SK-N-SH (cell line): ENCODE measurements at regions not wholly inside any gene's neighbourhood (a gene's known extent, or its start where the extent isn't known, plus 50 kb on each side); places are given as distances from the start of the nearest gene placed in this dataset.

Experiments
- CTCF ChIA-PET: fragments of 300-600, 350-600 bp; formaldehyde crosslinking; extraction: SDS; loops from one replicate; lab custom pipeline; 2021; lab: Yijun Ruan, JAX
- POLR2A ChIA-PET: fragments of 350-600 bp; sonication (Branson Sonifier 250); formaldehyde crosslinking; extraction: SDS; loops from one replicate; lab custom pipeline; 2020; ENCODE audit warnings: antibody characterized with exemption, inconsistent platforms; lab: Yijun Ruan, JAX
- DNase-seq: peaks from one replicate; pipeline ENCODE4 v3.0.0; 2012
- H2AFZ ChIP-seq: fragments of 200-600 bp; sonication (generic); 2 replicates; pipeline ENCODE4 v1.8.1; 2016; ENCODE audit warnings: antibody characterized with exemption, mild to moderate bottlenecking, low read depth
- H3F3A ChIP-seq: fragments of 200-600 bp; sonication (generic); replicated peaks from 2 replicates; pipeline ENCODE3; 2016; ENCODE audit warnings: antibody characterized with exemption, mild to moderate bottlenecking; ENCODE audit not compliant: insufficient read depth
- H3K27ac ChIP-seq, 2 experiments: fragments of 200-500 bp in 1 of 2; fragments of 200-600 bp in 1 of 2; sonication (Bioruptor generic) in 1 of 2; sonication (generic), shearing (Covaris generic) in 1 of 2; 2 replicates each; pipeline versions ENCODE4 v1.5.1 to v1.6.1; 2014 to 2016; ENCODE audit warnings: low read depth in 2 of 2, inconsistent platforms in 1 of 2, low read length in 1 of 2, mild to moderate bottlenecking in 1 of 2, mixed read lengths in 1 of 2
- H3K27me3 ChIP-seq: fragments of 200-600 bp; sonication (generic), shearing (Covaris generic); 2 replicates; pipeline ENCODE4 v1.6.1; 2016; ENCODE audit warnings: mixed run types; ENCODE audit not compliant: insufficient read depth
- H3K36me3 ChIP-seq, 2 experiments: fragments of 200-500 bp in 1 of 2; fragments of 200-600 bp in 1 of 2; sonication (Bioruptor generic) in 1 of 2; sonication (generic) in 1 of 2; replicated peaks in 1 of 2; 2 replicates each; pipeline versions ENCODE3 to v1.5.1; 2014 to 2016; ENCODE audit warnings: low read length in 1 of 2, mild to moderate bottlenecking in 1 of 2; ENCODE audit not compliant: insufficient read depth in 2 of 2, control insufficient read depth in 1 of 2
- H3K4me1 ChIP-seq, 2 experiments: fragments of 200-500 bp in 1 of 2; fragments of 200-600 bp in 1 of 2; sonication (Bioruptor generic) in 1 of 2; sonication (generic), shearing (Covaris generic) in 1 of 2; 2 replicates each; pipeline versions ENCODE4 v1.5.1 to v1.6.1; 2014 to 2016; ENCODE audit warnings: low read depth in 1 of 2, low read length in 1 of 2, mixed run types in 1 of 2; ENCODE audit not compliant: insufficient read depth in 2 of 2, control insufficient read depth in 1 of 2
- H3K4me2 ChIP-seq: fragments of 200-600 bp; sonication (generic), shearing (Covaris generic); 2 replicates; pipeline ENCODE4 v1.6.1; 2017; ENCODE audit warnings: mixed run types
- H3K4me3 ChIP-seq, 2 experiments: fragments of 200-500 bp in 1 of 2; fragments of 200-600 bp in 1 of 2; sonication (Bioruptor generic) in 1 of 2; sonication (generic), shearing (Covaris generic) in 1 of 2; 2 replicates each; pipeline versions ENCODE4 v1.5.1 to v1.8.1; 2014 to 2016; ENCODE audit warnings: low read depth in 2 of 2, inconsistent platforms in 1 of 2, low read length in 1 of 2, mild to moderate bottlenecking in 1 of 2, mixed read lengths in 1 of 2, moderate library complexity in 1 of 2
- H3K79me2 ChIP-seq: fragments of 200-600 bp; sonication (generic); 2 replicates; pipeline ENCODE4 v1.8.1; 2017; ENCODE audit warnings: mild to moderate bottlenecking; ENCODE audit not compliant: insufficient read depth
- H3K9ac ChIP-seq: fragments of 200-600 bp; sonication (generic); 2 replicates; pipeline ENCODE4 v1.6.1; 2017; ENCODE audit warnings: mixed run types
- H3K9me2 ChIP-seq: fragments of 200-600 bp; sonication (generic); 2 replicates; pipeline ENCODE4 v1.6.1; 2017; ENCODE audit warnings: mixed run types
- H3K9me3 ChIP-seq: fragments of 200-600 bp; sonication (generic); 2 replicates; pipeline ENCODE4 v1.6.1; 2017; ENCODE audit warnings: mixed run types, mild to moderate bottlenecking, moderate library complexity
- H4K20me1 ChIP-seq: fragments of 200-600 bp; sonication (generic); 2 replicates; pipeline ENCODE4 v1.6.1; 2017; ENCODE audit warnings: mild to moderate bottlenecking, mixed run types; ENCODE audit not compliant: insufficient read depth
- EP300 ChIP-seq, 2 experiments: IDR thresholded peaks; 2 replicates each; pipeline versions ENCODE4 v1.4.0 to v1.6.1; 2012; ENCODE audit warnings: borderline replicate concordance in 1 of 2, low read depth in 1 of 2, low read length in 1 of 2
- EZH2phosphoT487 ChIP-seq: fragments of 200-600 bp; sonication (generic); IDR thresholded peaks from 2 replicates; pipeline ENCODE4 v1.6.1; 2017; ENCODE audit warnings: low read depth, mixed run types, mild to moderate bottlenecking, antibody characterized with exemption, moderate library complexity, borderline replicate concordance
- FOSL2 ChIP-seq: IDR thresholded peaks from 2 replicates; pipeline ENCODE4 v1.4.0; 2012; ENCODE audit warnings: low read depth, mild to moderate bottlenecking, moderate library complexity, borderline replicate concordance
- FOXM1 ChIP-seq: IDR thresholded peaks from 2 replicates; pipeline ENCODE4 v1.4.0; 2012; ENCODE audit warnings: low read depth, mild to moderate bottlenecking
- MEF2A ChIP-seq: IDR thresholded peaks from 2 replicates; pipeline ENCODE4 v1.4.0; 2012; ENCODE audit warnings: low read depth, borderline replicate concordance
- PBX3 ChIP-seq: IDR thresholded peaks from 2 replicates; pipeline ENCODE4; 2012
- SIN3A ChIP-seq: IDR thresholded peaks from 2 replicates; pipeline ENCODE4 v1.6.1; 2012; ENCODE audit warnings: low read depth, mild to moderate bottlenecking, low read length, moderate library complexity, borderline replicate concordance
- WGBS: methylation state at CpG from one replicate; pipeline ENCODE4 v1.1.6; 2017; ENCODE audit warnings: low lambda C conversion rate; 5-methylcytosine and 5-hydroxymethylcytosine counted together
- TF ChIP-seq, protein P1 (sequence below): fragments of 150-350 bp; IDR thresholded peaks from 2 replicates; pipeline ENCODE4 v1.6.1; 2017; ENCODE audit warnings: antibody characterized with exemption, low read length, low read depth, borderline replicate concordance
- TF ChIP-seq, protein P2 (sequence below): IDR thresholded peaks from 2 replicates; pipeline ENCODE4 v1.4.0; 2012; ENCODE audit warnings: low read depth

- H3K27me3 ChIP-seq: peaks cover 5% of the 10 kb centered on the region; the same call in 1 of the 2 replicates
- H2AFZ ChIP-seq: no peak overlapping the region
- no peak overlapping the region for H3K4me3 ChIP-seq
- ChIA-PET POLR2A (no interaction called here), CTCF (interaction anchor here (0.5 kb wide), 1 partner anchor 15 kb away, joined by 3 read pairs; no protein-coding TSS in a partner anchor)
- TF ChIP-seq EZH2phosphoT487: no peak
- TF ChIP-seq EP300 (IDR thresholded peaks at IDR 0.05; ENCODE audit: borderline replicate concordance in 1 of 2, low read depth in 1 of 2, low read length in 1 of 2): no peak
- no peak for TF ChIP-seq SIN3A
- no peak for TF ChIP-seq PBX3
- TF ChIP-seq, protein P1, sequence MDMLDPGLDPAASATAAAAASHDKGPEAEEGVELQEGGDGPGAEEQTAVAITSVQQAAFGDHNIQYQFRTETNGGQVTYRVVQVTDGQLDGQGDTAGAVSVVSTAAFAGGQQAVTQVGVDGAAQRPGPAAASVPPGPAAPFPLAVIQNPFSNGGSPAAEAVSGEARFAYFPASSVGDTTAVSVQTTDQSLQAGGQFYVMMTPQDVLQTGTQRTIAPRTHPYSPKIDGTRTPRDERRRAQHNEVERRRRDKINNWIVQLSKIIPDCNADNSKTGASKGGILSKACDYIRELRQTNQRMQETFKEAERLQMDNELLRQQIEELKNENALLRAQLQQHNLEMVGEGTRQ: no peak
- no peak for TF ChIP-seq FOSL2
- no peak for TF ChIP-seq MEF2A
- no peak for TF ChIP-seq FOXM1
- no peaks in the 10 kb centered on the region for H4K20me1 ChIP-seq
- no peak overlapping the region for H3K4me2 ChIP-seq
- H3K36me3 ChIP-seq: no peaks in the 10 kb centered on the region
- no peaks in the 10 kb centered on the region for H3K9me2 ChIP-seq
- no peaks in the 10 kb centered on the region for H3F3A ChIP-seq
- H3K9ac ChIP-seq: no peak overlapping the region
- 6% methylated on average over 1 of the region's 1 CpG for WGBS
- H3K27ac ChIP-seq: no peak overlapping the region
- DNase-seq: no peak
- no peaks in the 10 kb centered on the region for H3K9me3 ChIP-seq
- H3K4me1 ChIP-seq: no peaks in the 10 kb centered on the region; a peak in 1 of 4 replicates
- H3K79me2 ChIP-seq: no peaks in the 10 kb centered on the region
Observed at GRCh38 chr7:115273139-115273772, 351.4 kb downstream of the MDFIC start.

DNA sequence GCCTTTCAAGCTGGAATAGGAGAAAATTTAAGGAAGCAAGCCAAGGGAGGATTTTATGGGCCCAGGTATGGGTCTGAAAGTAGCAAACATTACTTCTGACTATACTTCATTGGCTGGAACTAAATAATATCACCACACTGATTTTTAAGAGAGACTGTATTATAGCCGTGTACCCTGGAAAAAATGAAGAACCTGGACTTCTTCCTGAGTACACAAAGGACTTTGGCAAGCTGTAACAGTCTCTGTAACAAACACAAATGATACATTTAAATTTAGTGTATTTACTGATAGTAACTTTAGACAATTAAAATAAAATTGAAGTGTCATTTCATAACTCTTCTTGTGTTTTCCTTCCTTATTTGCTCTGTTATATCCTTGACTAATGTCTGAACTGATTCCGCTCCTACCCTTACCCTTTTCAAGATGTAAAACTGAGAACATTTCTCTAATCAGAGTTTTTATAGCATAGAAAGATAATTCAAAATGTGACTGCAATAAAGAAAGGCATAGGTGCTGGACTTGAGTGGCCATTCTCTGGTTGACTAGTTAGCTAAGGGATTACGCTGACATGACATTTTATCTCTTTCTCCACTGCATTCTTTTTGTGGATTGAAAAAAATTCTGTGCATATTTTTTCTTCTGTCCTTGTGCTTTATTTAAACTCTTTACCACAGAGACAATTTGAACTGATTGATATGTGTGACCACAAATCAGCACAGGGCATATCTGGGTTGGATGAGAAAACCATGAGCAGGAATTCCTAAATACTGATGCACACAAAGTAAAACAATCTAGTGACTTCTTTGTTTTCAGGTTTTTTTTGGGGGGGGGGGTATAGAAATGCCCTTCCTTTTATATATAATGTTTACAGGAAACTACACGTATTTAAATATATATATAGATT is 349.7 kb downstream of the MDFIC start:
- H4K20me1 ChIP-seq: no peaks in the 10 kb centered on the region
- WGBS: 17% methylated on average over 4 of the region's 4 CpGs
- CTCF ChIA-PET: no interaction called here
- no peaks in the 10 kb centered on the region for H3F3A ChIP-seq
- no peak overlapping the region for H3K4me2 ChIP-seq
- no peak overlapping the region for H3K27ac ChIP-seq
- H3K27me3 ChIP-seq: peaks cover 5% of the 10 kb centered on the region; the same call in 1 of the 2 replicates
- POLR2A ChIA-PET: no interaction called here
- H3K9ac ChIP-seq: no peak overlapping the region
- H3K36me3 ChIP-seq: no peaks in the 10 kb centered on the region
- H3K79me2 ChIP-seq: no peaks in the 10 kb centered on the region
- DNase-seq: no peak
- H3K4me3 ChIP-seq: no peak overlapping the region
- no peaks in the 10 kb centered on the region for H3K9me3 ChIP-seq
- peak; percentile 23 for TF ChIP-seq PBX3
- TF ChIP-seq, protein P2, sequence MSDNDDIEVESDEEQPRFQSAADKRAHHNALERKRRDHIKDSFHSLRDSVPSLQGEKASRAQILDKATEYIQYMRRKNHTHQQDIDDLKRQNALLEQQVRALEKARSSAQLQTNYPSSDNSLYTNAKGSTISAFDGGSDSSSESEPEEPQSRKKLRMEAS: no peak
- H3K9me2 ChIP-seq: no peaks in the 10 kb centered on the region
- H3K4me1 ChIP-seq: no peaks in the 10 kb centered on the region; a peak in 1 of 4 replicates
- H2AFZ ChIP-seq: no peak overlapping the region
